DOHH2 (cell line): ENCODE measurements at regions not wholly inside any gene's neighbourhood (a gene's known extent, or its start where the extent isn't known, plus 50 kb on each side); places are given as distances from the start of the nearest gene placed in this dataset.

Experiments used
- EZH2phosphoT487 ChIP-seq: fragments of 200-600 bp; sonication (generic); IDR thresholded peaks from 2 replicates; pipeline ENCODE4 v1.6.1; 2017; ENCODE audit warnings: borderline replicate concordance, mild to moderate bottlenecking, antibody characterized with exemption, low read length, moderate library complexity, mixed read lengths
- TF ChIP-seq, protein P1 (sequence below): fragments of 200-600 bp; sonication (generic); IDR thresholded peaks from one replicate; pipeline ENCODE4 v1.5.1; 2014; ENCODE audit warnings: antibody characterized with exemption, mild to moderate bottlenecking, low read depth, low read length; ENCODE audit not compliant: poor library complexity, severe bottlenecking

GRCh38 chr7:54690892-54691291 is 68.1 kb downstream of the SEC61G start:
- TF ChIP-seq, protein P1, sequence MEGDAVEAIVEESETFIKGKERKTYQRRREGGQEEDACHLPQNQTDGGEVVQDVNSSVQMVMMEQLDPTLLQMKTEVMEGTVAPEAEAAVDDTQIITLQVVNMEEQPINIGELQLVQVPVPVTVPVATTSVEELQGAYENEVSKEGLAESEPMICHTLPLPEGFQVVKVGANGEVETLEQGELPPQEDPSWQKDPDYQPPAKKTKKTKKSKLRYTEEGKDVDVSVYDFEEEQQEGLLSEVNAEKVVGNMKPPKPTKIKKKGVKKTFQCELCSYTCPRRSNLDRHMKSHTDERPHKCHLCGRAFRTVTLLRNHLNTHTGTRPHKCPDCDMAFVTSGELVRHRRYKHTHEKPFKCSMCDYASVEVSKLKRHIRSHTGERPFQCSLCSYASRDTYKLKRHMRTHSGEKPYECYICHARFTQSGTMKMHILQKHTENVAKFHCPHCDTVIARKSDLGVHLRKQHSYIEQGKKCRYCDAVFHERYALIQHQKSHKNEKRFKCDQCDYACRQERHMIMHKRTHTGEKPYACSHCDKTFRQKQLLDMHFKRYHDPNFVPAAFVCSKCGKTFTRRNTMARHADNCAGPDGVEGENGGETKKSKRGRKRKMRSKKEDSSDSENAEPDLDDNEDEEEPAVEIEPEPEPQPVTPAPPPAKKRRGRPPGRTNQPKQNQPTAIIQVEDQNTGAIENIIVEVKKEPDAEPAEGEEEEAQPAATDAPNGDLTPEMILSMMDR = no peak
- TF ChIP-seq EZH2phosphoT487 = no peak
